Mesothelial cell of epicardium (in vitro differentiated cells): ENCODE measurements at regions not wholly inside any gene's neighbourhood (a gene's known extent, or its start where the extent isn't known, plus 50 kb on each side); places are given as distances from the start of the nearest gene placed in this dataset.

Source experiments
- DNase-seq, 2 experiments: peaks; one replicate each; pipeline ENCODE4 v3.0.0; 2021; ENCODE audit warnings: low spot score in 2 of 2; ENCODE audit not compliant: unreplicated experiment in 2 of 2
- H3K27ac Mint-ChIP-seq: 2 replicates; pipeline ENCODE4 v1.8.0; 2021; ENCODE audit warnings: mixed read lengths
- H3K27me3 Mint-ChIP-seq: 2 replicates; pipeline ENCODE4 v1.8.0; 2021; ENCODE audit warnings: low read depth, mixed read lengths
- H3K36me3 Mint-ChIP-seq: 2 replicates; pipeline ENCODE4 v1.8.0; 2021; ENCODE audit warnings: mixed read lengths
- H3K4me1 Mint-ChIP-seq: 2 replicates; pipeline ENCODE4 v1.8.0; 2021; ENCODE audit warnings: mixed read lengths
- H3K4me3 Mint-ChIP-seq: 2 replicates; pipeline ENCODE4 v1.8.0; 2021; ENCODE audit warnings: mild to moderate bottlenecking, moderate library complexity, mixed read lengths
- H3K9me3 Mint-ChIP-seq: 2 replicates; pipeline ENCODE4 v1.8.0; 2021; ENCODE audit warnings: mixed read lengths
- CTCF ChIP-seq: fragments of 200-600 bp; sonication (generic); IDR thresholded peaks from one replicate; pipeline ENCODE4 v1.5.0; 2021; ENCODE audit warnings: antibody characterized with exemption; ENCODE audit not compliant: unreplicated experiment

- peak; percentile 37 for TF ChIP-seq CTCF
- Mint-ChIP-seq H3K36me3 (no peaks in the 10 kb centered on the region), H3K9me3 (peaks cover 6% of the 10 kb centered on the region), H3K27me3 (no peaks in the 10 kb centered on the region), H3K4me1 (peaks cover 9% of the 10 kb centered on the region), H3K4me3 (no peak overlapping the region), H3K27ac (no peak overlapping the region)
- no peak for DNase-seq
Measured at GRCh38 chr4:11218692-11219091, 210.0 kb downstream of the HS3ST1 start.

DNA sequence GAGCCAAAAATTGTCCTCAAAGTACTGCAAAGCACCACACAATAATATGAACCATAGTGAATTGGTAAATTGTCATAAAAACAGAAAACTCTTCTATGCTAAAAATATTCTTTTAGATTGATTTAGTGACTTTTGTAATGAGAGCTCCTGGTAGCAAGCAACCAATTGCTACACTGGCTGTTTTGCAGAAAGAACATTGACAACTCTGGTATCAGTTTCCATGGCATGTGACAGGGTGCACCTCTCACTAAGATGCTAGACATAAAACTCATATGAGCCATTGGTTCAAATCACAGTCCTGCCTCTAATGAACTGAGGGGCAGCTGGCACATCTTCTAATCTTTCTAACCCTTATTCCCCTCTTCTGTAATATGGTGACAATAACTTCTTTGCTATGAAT is 212.2 kb downstream of the HS3ST1 start:
- Mint-ChIP-seq H3K27ac (no peak overlapping the region), H3K27me3 (no peaks in the 10 kb centered on the region), H3K36me3 (no peaks in the 10 kb centered on the region), H3K4me1 (no peaks in the 10 kb centered on the region), H3K9me3 (peaks cover 6% of the 10 kb centered on the region), H3K4me3 (no peak overlapping the region)
- TF ChIP-seq CTCF: no peak
- DNase-seq: no peak

- H3K4me3 Mint-ChIP-seq: no peak overlapping the region
- H3K27me3 Mint-ChIP-seq: no peaks in the 10 kb centered on the region
- no peaks in the 10 kb centered on the region for H3K36me3 Mint-ChIP-seq
- H3K9me3 Mint-ChIP-seq: no peaks in the 10 kb centered on the region
- H3K4me1 Mint-ChIP-seq: no peaks in the 10 kb centered on the region
- H3K27ac Mint-ChIP-seq: no peak overlapping the region
- no peak for DNase-seq
- TF ChIP-seq CTCF: no peak
Measured at GRCh38 chr4:11214281-11214680, 214.4 kb downstream of the HS3ST1 start.

DNA sequence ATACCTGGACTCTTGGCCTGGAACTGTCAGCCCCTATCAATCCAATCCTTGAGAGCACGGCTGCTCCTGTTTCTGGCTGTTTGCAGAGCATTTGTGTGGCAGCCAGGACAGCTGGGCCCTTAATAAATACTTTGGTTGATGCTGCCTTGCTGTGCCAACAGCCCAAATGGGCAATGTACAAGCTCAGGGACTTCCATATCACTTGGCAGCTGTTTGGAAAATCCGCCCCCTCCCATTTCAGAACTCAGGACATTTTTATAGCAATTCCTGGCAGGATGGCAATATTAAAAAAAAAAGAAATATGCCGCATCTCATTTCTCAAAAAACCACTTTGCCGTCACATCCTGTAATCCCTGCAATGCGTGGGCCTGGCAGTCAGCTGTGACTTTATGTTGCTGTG is 218.9 kb downstream of the HS3ST1 start:
- Mint-ChIP-seq H3K27me3 (no peaks in the 10 kb centered on the region), H3K36me3 (peaks cover 8% of the 10 kb centered on the region), H3K4me3 (no peak overlapping the region), H3K27ac (no peak overlapping the region), H3K4me1 (no peaks in the 10 kb centered on the region), H3K9me3 (peaks cover 17% of the 10 kb centered on the region)
- no peak for TF ChIP-seq CTCF
- DNase-seq: no peak

DNA sequence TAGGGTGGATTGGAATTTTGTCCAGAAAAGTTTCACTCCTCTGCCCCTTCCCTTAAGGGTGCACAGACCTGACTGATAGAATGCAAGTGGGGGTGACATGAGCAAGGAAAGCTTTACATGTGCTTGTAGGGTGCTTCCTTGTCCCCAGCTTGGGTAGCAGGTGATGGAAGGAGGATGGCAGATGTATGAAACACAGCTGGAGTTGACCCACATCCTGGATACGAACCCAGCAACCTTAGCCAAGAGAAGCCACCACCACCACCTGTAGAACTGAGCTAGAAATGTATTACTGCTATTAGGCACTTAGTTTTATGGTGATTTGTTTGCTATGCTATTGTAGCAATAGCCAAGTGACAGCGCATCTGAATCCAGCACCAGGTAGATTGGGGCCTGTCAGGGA is 227.4 kb downstream of the HS3ST1 start:
- no peak overlapping the region for H3K4me3 Mint-ChIP-seq
- no peaks in the 10 kb centered on the region for H3K27me3 Mint-ChIP-seq
- DNase-seq: no peak
- no peak for TF ChIP-seq CTCF
- H3K36me3 Mint-ChIP-seq: no peaks in the 10 kb centered on the region
- no peak overlapping the region for H3K27ac Mint-ChIP-seq
- H3K4me1 Mint-ChIP-seq: peaks cover 25% of the 10 kb centered on the region
- peaks cover 15% of the 10 kb centered on the region for H3K9me3 Mint-ChIP-seq

- Mint-ChIP-seq H3K27ac (no peak overlapping the region), H3K9me3 (peaks cover 8% of the 10 kb centered on the region), H3K27me3 (no peaks in the 10 kb centered on the region), H3K36me3 (no peaks in the 10 kb centered on the region), H3K4me3 (no peak overlapping the region), H3K4me1 (peaks cover 31% of the 10 kb centered on the region)
- DNase-seq: no peak
- no peak for TF ChIP-seq CTCF
Measured at GRCh38 chr4:11198516-11199305, 230.0 kb downstream of the HS3ST1 start.
